Right cardiac atrium (tissue), 5 donors: ENCODE measurements at regions not wholly inside any gene's neighbourhood (a gene's known extent, or its start where the extent isn't known, plus 50 kb on each side); places are given as distances from the start of the nearest gene placed in this dataset.

Source experiments
- ATAC-seq, 2 donors: fragments of 200-7000 bp; cut with Tn5 transposase; one replicate each; pipeline versions ENCODE4 v1.8.0 to v1.9.1; 2020; ENCODE audit warnings: moderate library complexity in 2 of 2, mild to moderate bottlenecking in 1 of 2
- DNase-seq, 3 donors: peaks; one replicate each; pipeline ENCODE4 v3.0.0-alpha.2; 2020
- H3K27ac ChIP-seq: one replicate; pipeline ENCODE4 v1.5.1; 2013; ENCODE audit warnings: mild to moderate bottlenecking, low read length, control low read depth, moderate library complexity
- H3K27me3 ChIP-seq: one replicate; pipeline ENCODE4 v1.6.1; 2013; ENCODE audit not compliant: control insufficient read depth, insufficient read depth
- H3K4me1 ChIP-seq: one replicate; pipeline ENCODE4 v1.6.1; 2013; ENCODE audit warnings: low read length; ENCODE audit not compliant: control insufficient read depth, insufficient read depth
- H3K4me3 ChIP-seq: one replicate; pipeline ENCODE4 v1.5.1; 2013; ENCODE audit warnings: low read length, control low read depth
- H3K9me3 ChIP-seq: one replicate; pipeline ENCODE4 v1.6.1; 2013; ENCODE audit warnings: low read length; ENCODE audit not compliant: control insufficient read depth
- WGBS: extraction: QIAGEN DNeasy Blood & Tissue Kit; methylation state at CpG from one replicate; pipeline ENCODE4 v1.1.7; 2013; 5-methylcytosine and 5-hydroxymethylcytosine counted together
- intact Hi-C, 4 donors: fragments of 100-400 bp; cut with DNase I; formaldehyde crosslinking; loops; one replicate each; pipeline versions ENCODE4 v1.11.0 to v1.14.0; 2022 to 2023
- donor health status: healthy with polysubstance abuse.
- donor health status: DM: no; HTN: yes; CAD: no.
- donor health status: DM: no; HTN: no; CAD: no.
- donor health status: DM: no; HTN: yes; CAD: no; lungs with severe emphysema.
- donor health status: DM: yes; HTN: yes; CAD: no.

DNA sequence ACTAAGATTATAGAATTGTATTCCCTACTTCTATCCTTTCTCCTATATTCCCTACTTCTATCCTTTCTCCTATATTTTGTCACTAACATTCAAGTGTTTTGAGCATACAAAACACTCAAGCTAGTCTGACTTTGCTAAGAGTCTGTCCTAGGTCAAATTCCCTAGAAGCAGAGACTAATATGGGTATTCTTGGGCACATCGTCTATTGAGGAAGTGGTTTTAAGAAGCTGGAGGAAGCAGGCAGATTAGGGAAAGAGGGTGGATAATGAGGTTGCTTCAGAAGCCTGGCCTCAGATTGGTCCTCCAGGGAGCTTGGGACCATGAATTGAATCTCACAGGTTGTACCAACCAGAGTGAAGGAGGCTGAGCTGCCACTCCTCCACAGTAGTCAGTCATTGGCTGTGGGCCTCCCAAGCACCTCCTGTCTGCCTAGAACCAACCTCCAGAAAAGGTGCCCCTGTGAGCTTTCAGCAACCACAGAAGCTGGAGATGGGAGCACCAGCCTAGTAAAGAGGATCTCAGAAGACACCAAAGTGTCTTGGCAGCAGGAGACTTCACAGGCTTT lies 295.9 kb upstream of the PHF14 start:
- WGBS: 65% methylated on average over 1 of the region's 1 CpG
- Histone ChIP-seq H3K4me1 (no peaks in the 10 kb centered on the region), H3K9me3 (no peaks in the 10 kb centered on the region), H3K27ac (no peak overlapping the region), H3K4me3 (no peak overlapping the region), H3K27me3 (no peaks in the 10 kb centered on the region)
- intact Hi-C loops: no loop called here
- no peak for DNase-seq
- ATAC-seq: no peak

DNA sequence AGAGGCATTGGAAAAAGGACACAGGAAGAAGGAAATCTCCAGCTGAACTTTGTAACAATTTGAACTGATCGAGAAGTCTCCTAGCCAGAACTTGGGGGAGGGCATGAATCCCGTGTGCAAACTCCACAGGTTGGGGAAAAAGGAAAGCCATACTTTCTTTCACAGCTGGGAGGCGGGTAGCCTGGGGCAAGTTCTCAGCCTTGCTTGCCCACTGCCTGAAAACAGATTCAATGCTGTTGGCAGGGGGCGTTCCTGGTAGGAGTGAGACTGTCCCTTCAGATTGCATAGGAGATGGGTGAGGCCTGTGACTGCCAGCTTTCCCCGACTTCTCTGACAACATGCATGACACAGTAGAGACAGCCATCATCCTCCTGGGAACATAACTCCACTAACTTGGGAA lies 289.1 kb upstream of the PHF14 start:
- intact Hi-C loops: no loop called here
- H3K27ac ChIP-seq: no peak overlapping the region
- no peak overlapping the region for H3K4me3 ChIP-seq
- DNase-seq: no peak
- no peaks in the 10 kb centered on the region for H3K9me3 ChIP-seq
- no peak for ATAC-seq
- WGBS: 86% methylated on average over 5 of the region's 5 CpGs
- no peaks in the 10 kb centered on the region for H3K4me1 ChIP-seq
- H3K27me3 ChIP-seq: no peaks in the 10 kb centered on the region

DNA sequence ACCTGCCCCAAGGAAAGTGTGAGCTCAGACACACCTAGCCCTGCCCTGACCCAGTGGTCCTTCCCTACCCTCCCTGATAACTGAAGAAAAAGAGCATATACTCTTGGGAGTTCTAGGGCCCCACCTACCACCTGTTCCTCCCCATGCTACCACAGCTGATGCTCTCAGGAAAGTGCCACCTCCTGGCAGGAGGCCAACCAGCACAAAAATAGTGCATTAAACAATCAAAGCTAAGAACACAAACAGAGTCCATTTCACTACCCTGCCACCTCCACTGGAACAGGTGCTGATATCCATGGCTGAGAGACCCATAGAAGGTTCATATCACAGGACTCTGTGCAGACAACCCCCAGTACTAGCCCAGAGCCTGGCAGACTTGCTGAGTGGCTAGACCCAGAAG lies 288.6 kb upstream of the PHF14 start:
- Histone ChIP-seq H3K27me3 (no peaks in the 10 kb centered on the region), H3K4me3 (no peak overlapping the region), H3K4me1 (no peaks in the 10 kb centered on the region), H3K27ac (no peak overlapping the region), H3K9me3 (no peaks in the 10 kb centered on the region)
- DNase-seq (no peak), ATAC-seq (no peak)
- intact Hi-C loops: no loop called here

DNA sequence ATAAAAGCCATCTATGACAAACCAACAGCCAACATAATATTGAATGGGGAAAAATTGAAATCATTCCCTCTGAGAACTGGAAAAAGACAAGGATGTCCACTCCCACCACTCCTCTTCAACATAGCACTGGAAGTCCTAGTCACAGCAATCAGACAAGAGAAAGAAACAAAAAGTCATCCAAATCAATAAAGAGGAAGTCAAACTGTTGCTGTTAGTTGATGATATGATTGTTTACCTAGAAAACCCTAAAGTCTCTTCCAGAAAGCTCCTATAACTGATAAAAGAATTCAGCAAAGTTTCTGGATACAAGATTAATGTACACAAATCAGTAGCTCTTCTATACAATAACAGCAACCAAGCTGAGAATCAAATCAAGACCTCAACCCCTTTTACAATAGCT lies 285.1 kb upstream of the PHF14 start:
- DNase-seq: no peak
- Histone ChIP-seq H3K27ac (no peak overlapping the region), H3K4me1 (no peaks in the 10 kb centered on the region), H3K27me3 (no peaks in the 10 kb centered on the region), H3K4me3 (no peak overlapping the region), H3K9me3 (no peaks in the 10 kb centered on the region)
- ATAC-seq: no peak
- intact Hi-C loops: no loop called here

DNA sequence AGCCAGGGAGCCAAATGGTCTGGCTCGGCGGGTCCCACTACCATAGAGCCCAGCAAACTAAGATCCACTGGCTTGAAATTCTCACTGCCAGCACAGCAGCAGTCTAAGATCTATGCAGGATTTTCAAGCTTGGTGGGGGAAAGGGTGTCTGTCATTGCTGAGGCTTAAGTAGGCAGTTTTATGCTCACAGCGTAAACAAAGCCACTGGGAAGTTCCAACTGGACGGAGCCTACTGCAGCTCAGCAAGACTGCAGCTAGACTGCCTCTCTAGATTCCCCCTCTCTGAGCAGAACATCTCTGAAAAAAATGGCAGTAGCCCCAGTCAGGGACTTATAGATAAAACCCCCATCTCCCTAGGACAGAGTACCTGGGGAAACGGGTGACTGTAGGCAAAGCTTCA lies 277.6 kb upstream of the PHF14 start:
- no peak for DNase-seq
- no peak for ATAC-seq
- H3K4me3 ChIP-seq: no peak overlapping the region
- WGBS: 79% methylated on average over 5 of the region's 5 CpGs
- H3K27ac ChIP-seq: no peak overlapping the region
- H3K4me1 ChIP-seq: no peaks in the 10 kb centered on the region
- no peaks in the 10 kb centered on the region for H3K27me3 ChIP-seq
- H3K9me3 ChIP-seq: no peaks in the 10 kb centered on the region
- intact Hi-C loops: no loop called here

DNA sequence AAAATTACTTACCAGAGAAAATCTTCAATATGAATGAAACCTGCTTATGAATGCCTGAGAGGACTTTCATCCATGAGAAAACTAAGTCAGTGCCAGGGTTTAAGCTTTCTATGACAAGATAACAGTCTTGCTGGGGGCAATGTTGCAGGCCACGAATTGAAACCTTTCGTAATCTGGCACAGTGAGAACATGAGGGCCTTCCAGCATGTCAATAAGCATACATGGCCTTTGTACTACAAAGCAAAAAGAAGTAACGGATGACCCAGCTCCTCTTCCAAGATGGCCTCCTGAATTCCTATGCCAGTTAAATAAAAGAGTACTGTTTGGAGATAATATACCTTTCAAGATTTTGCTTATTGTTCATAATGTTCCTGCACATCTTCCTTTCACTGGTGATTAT lies 270.6 kb upstream of the PHF14 start:
- Histone ChIP-seq H3K27me3 (no peaks in the 10 kb centered on the region), H3K27ac (no peak overlapping the region), H3K4me3 (no peak overlapping the region), H3K4me1 (no peaks in the 10 kb centered on the region), H3K9me3 (no peaks in the 10 kb centered on the region)
- no peak for DNase-seq
- intact Hi-C loops: no loop called here
- 61% methylated on average over 3 of the region's 3 CpGs for WGBS
- ATAC-seq: no peak

DNA sequence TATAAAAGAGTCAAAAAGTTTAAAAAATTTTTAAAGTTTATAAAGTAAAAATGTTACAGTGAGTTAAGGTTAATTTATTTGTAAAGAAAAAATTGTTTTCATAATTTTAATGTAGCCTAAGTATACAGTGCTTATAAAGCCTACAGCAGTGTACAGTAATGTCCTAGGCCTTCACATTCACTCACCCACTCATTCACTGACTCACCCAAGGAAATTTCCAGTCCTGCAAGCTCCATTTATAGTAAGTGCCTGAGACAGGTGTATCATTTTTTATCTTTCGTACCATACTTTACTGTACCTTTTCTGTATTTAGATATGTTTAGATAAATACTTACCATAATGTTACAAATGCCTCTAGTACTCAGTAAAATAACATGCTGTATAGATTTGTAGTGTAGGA lies 269.7 kb upstream of the PHF14 start:
- no peak for ATAC-seq

DNA sequence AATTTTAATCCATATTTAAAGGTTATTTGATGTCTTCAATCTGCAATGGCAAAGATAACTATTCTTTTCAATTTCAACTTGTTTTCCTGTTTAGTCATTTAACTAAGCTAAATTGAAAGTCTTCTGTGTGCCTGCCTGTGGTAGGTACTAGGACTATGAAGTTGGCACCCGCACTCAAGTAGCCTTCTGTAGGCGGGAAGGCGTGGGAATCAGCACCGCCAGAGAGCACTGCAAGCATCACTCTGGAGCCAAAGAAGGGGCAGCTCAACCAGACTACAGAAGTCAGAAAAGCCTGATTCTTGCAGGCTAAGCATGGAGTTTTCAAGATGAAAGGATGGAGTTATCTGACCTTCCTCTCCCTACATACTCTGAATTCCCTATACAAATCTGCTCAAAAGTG lies 269.0 kb upstream of the PHF14 start:
- no peak overlapping the region for H3K27ac ChIP-seq
- no peaks in the 10 kb centered on the region for H3K27me3 ChIP-seq
- ATAC-seq: no peak
- no peak overlapping the region for H3K4me3 ChIP-seq
- H3K4me1 ChIP-seq: no peaks in the 10 kb centered on the region
- no peaks in the 10 kb centered on the region for H3K9me3 ChIP-seq
- intact Hi-C loops: no loop called here
- 85% methylated on average over 4 of the region's 4 CpGs for WGBS
- peak in 1 of 3 donors; percentile 20 for DNase-seq

More for the DNA sequence above, 269.7 kb upstream of the PHF14 start:
- DNase-seq: no peak
- WGBS: 89% methylated on average over 1 of the region's 1 CpG
- no peak overlapping the region for H3K4me3 ChIP-seq
- no peaks in the 10 kb centered on the region for H3K9me3 ChIP-seq
- H3K27me3 ChIP-seq: no peaks in the 10 kb centered on the region
- no peaks in the 10 kb centered on the region for H3K4me1 ChIP-seq
- H3K27ac ChIP-seq: no peak overlapping the region
- intact Hi-C loops: no loop called here

DNA sequence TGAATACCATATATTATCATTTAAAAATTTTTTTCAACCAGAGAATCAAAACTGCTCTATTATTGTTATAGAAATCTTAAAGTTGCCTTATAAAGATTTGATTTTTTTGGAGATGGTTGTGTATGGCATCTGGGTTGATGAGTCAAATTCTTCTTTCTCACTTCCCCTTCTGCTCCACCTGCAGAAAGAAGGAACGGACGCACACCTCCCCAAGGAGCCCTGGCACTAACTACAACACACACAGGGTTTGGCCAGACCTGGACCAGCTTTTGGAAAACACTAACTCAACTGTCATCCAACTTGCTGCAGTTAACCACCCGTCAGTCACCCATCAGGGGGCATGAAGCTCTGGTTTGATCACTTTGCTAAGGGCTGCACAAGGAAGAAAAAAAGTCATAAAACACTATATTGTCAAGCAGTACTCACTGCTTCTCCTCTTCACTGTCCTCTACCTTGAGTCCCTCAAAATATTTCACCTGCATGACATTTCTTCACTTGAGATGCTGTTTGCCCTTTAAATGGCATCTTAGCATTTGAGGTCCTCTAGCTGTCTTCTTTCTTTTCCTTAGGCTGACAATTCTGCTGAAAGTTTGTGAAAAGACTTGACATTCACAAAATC lies 266.7 kb upstream of the PHF14 start:
- 74% methylated on average over 3 of the region's 3 CpGs for WGBS
- H3K27me3 ChIP-seq: no peaks in the 10 kb centered on the region
- ATAC-seq (no peak), DNase-seq (no peak)
- H3K4me1 ChIP-seq: no peaks in the 10 kb centered on the region
- H3K9me3 ChIP-seq: no peaks in the 10 kb centered on the region
- no peak overlapping the region for H3K27ac ChIP-seq
- H3K4me3 ChIP-seq: no peak overlapping the region
- intact Hi-C loops: no loop called here

DNA sequence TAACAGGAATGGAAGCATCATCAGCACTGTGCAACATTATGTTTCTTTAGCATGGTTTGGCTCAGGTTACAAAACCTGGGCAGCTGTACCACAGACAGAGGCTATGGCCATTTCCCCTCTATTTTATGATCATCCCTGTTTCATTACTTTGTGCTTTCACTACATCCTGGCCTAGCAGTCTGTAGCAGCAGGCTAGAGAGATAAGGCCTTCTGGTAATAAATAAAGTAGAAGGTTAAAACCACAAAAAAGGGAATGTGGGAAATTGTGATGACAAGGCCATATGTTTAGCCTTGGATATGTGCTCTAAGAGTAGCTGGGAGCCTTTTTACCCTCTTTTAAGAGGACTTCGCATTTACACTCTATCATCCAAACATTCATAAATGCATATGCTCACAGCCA lies 266.2 kb upstream of the PHF14 start:
- no peak overlapping the region for H3K4me3 ChIP-seq
- ATAC-seq (no peak), DNase-seq (no peak)
- no peaks in the 10 kb centered on the region for H3K27me3 ChIP-seq
- 62% methylated on average over 1 of the region's 1 CpG for WGBS
- H3K4me1 ChIP-seq: no peaks in the 10 kb centered on the region
- intact Hi-C loops: no loop called here
- H3K27ac ChIP-seq: no peak overlapping the region
- no peaks in the 10 kb centered on the region for H3K9me3 ChIP-seq

DNA sequence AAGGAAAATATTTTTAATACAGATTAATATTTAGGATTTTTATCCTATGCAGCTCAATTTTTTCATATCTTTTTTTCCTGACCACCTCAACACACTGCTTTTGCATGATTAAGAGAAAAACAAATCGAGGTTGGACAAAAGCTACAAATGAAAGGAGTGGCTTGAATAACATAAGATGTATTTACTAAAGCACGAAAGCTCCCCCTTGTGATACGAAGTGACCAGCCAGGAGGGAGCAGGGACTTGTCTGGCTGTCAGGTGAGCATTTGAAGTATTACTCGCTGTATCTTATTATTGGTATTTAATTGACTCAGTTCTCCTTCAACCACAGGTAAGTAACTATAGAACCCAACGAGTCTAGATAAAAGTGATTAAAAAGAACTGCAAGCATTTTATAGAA lies 265.2 kb upstream of the PHF14 start:
- WGBS: 29% methylated on average over 5 of the region's 5 CpGs
- ATAC-seq: no peak
- DNase-seq: no peak
- H3K4me1 ChIP-seq: no peaks in the 10 kb centered on the region
- intact Hi-C loops: no loop called here
- H3K27me3 ChIP-seq: no peaks in the 10 kb centered on the region
- H3K27ac ChIP-seq: no peak overlapping the region
- no peak overlapping the region for H3K4me3 ChIP-seq
- H3K9me3 ChIP-seq: no peaks in the 10 kb centered on the region

DNA sequence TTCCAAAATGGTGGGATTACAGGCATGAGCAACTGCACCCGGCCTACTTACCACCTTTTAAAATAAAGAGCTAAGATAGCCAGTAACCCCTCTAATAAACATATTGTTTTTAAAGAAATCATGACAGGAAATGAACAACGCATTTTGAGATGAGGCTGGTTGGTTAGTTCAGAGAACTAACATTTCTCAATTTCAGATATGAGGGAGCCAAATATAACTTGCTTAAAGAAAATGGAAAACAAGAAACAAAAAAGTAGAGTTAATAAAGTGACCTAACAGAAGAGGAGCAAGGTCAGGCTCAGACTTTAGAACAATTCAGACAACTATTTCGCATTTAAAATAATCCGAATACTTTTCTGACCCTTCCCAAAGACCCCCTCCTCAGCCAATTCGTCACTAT lies 254.9 kb upstream of the PHF14 start:
- ATAC-seq: no peak
- Histone ChIP-seq H3K4me3 (no peak overlapping the region), H3K27me3 (no peaks in the 10 kb centered on the region), H3K9me3 (no peaks in the 10 kb centered on the region), H3K4me1 (no peaks in the 10 kb centered on the region), H3K27ac (no peak overlapping the region)
- no peak for DNase-seq
- intact Hi-C loops: loop anchor here in 1 of 4 donors (10.0 kb wide), 1 partner anchor 64 kb away; no protein-coding TSS in a partner anchor
- WGBS: 68% methylated on average over 5 of the region's 5 CpGs
